ENCODE measurements at regions not wholly inside any gene's neighbourhood (a gene's known extent, or its start where the extent isn't known, plus 50 kb on each side); places are given as distances from the start of the nearest gene placed in this dataset.
"Not testable (repeated sequence)": the region's sequence is repeated elsewhere in the genome, so short reads cannot be mapped to it uniquely, and the experiment has no call there.

- H3K27ac ChIP-seq, result no peak overlapping the region
- TF ChIP-seq, protein P1, sequence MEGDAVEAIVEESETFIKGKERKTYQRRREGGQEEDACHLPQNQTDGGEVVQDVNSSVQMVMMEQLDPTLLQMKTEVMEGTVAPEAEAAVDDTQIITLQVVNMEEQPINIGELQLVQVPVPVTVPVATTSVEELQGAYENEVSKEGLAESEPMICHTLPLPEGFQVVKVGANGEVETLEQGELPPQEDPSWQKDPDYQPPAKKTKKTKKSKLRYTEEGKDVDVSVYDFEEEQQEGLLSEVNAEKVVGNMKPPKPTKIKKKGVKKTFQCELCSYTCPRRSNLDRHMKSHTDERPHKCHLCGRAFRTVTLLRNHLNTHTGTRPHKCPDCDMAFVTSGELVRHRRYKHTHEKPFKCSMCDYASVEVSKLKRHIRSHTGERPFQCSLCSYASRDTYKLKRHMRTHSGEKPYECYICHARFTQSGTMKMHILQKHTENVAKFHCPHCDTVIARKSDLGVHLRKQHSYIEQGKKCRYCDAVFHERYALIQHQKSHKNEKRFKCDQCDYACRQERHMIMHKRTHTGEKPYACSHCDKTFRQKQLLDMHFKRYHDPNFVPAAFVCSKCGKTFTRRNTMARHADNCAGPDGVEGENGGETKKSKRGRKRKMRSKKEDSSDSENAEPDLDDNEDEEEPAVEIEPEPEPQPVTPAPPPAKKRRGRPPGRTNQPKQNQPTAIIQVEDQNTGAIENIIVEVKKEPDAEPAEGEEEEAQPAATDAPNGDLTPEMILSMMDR (IDR thresholded peaks at IDR 0.05), result no peak
- TF ChIP-seq ZFX (IDR thresholded peaks at IDR 0.05; ENCODE audit: borderline replicate concordance), result no peak
Observed at GRCh38 chr3:165507060-165507459, 310.9 kb upstream of the SLITRK3 start.

GRCh38 chr3:165505657-165506056 is 309.5 kb upstream of the SLITRK3 start:
- TF ChIP-seq ZFX (IDR thresholded peaks at IDR 0.05; ENCODE audit: borderline replicate concordance), result no peak
- TF ChIP-seq, protein P1 (IDR thresholded peaks at IDR 0.05), result no peak
- H3K27ac ChIP-seq, result peak overlapping the region; percentile 17; the same call in 1 of the 2 replicates

GRCh38 chr3:165504554-165504953 is 308.4 kb upstream of the SLITRK3 start:
- TF ChIP-seq, protein P1 (IDR thresholded peaks at IDR 0.05), result no peak
- TF ChIP-seq ZFX (IDR thresholded peaks at IDR 0.05; ENCODE audit: borderline replicate concordance), result no peak

GRCh38 chr3:165503825-165504224 is 307.6 kb upstream of the SLITRK3 start:
- TF ChIP-seq ZFX (IDR thresholded peaks at IDR 0.05; ENCODE audit: borderline replicate concordance), result no peak
- TF ChIP-seq, protein P1 (IDR thresholded peaks at IDR 0.05), result no peak
- no peak overlapping the region for H3K27ac ChIP-seq

More at GRCh38 chr3:165504554-165504953, 308.4 kb upstream of the SLITRK3 start:
- H3K27ac ChIP-seq, result no peak overlapping the region

- H3K27ac ChIP-seq, result no peak overlapping the region
- TF ChIP-seq, protein P1 (IDR thresholded peaks at IDR 0.05), result no peak
- TF ChIP-seq ZFX (IDR thresholded peaks at IDR 0.05; ENCODE audit: borderline replicate concordance), result no peak
Observed at GRCh38 chr3:165503346-165503745, 307.2 kb upstream of the SLITRK3 start.

- TF ChIP-seq, protein P1 (IDR thresholded peaks at IDR 0.05), result no peak
- no peak for TF ChIP-seq ZFX (IDR thresholded peaks at IDR 0.05; ENCODE audit: borderline replicate concordance)
- no peak overlapping the region for H3K27ac ChIP-seq
Observed at GRCh38 chr3:165502707-165503106, 306.5 kb upstream of the SLITRK3 start.

DNA sequence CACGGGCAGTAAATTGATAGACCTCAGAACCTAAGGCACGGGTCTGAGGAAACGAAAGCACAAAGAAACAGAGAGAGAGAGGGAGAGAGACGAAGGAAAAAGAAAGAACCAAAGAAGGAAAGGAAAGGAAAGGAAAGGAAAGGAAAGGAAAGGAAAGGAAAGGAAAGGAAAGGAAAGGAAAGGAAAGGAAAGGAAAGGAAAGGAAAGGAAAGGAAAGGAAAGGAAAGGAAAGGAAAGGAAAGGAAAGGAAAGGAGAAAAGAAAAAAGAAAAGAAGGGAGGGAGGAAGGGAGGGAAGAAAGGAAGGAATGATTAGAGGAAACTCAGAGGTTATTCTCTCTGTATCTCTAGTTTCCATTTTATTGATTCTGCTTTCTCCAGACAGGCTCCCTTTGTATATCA is 302.6 kb upstream of the SLITRK3 start:
- H3K27ac ChIP-seq, result not testable (repeated sequence)

GRCh38 chr3:165491487-165491886 is 295.3 kb upstream of the SLITRK3 start:
- no peak for TF ChIP-seq ZFX (IDR thresholded peaks at IDR 0.05; ENCODE audit: borderline replicate concordance)
- TF ChIP-seq, protein P1 (IDR thresholded peaks at IDR 0.05), result no peak
- no peak overlapping the region for H3K27ac ChIP-seq

All from 22Rv1 (cell line).